ENCODE measurements at regions not wholly inside any gene's neighbourhood (a gene's known extent, or its start where the extent isn't known, plus 50 kb on each side); places are given as distances from the start of the nearest gene placed in this dataset.

GRCh38 chr22:22786301-22787115, 101.1 kb upstream of the IGLL5 start:
- Histone ChIP-seq H3K4me1 (no peaks in the 10 kb centered on the region), H3K9me3 (no peaks in the 10 kb centered on the region), H3K27me3 (peaks cover 34% of the 10 kb centered on the region), H3K36me3 (no peaks in the 10 kb centered on the region), H3K4me3 (ENCODE audit: low read depth, low read length) (no peak overlapping the region)
- DNase-seq: no peak
- TF ChIP-seq CTCF (IDR thresholded peaks at IDR 0.05; ENCODE audit: low read depth, low read length): no peak

GRCh38 chr22:22787151-22787550, 100.5 kb upstream of the IGLL5 start:
- DNase-seq: no peak
- H3K4me1 ChIP-seq: no peaks in the 10 kb centered on the region
- no peaks in the 10 kb centered on the region for H3K36me3 ChIP-seq
- no peak for TF ChIP-seq CTCF (IDR thresholded peaks at IDR 0.05; ENCODE audit: low read depth, low read length)
- H3K9me3 ChIP-seq: no peaks in the 10 kb centered on the region
- H3K27me3 ChIP-seq: peaks cover 34% of the 10 kb centered on the region
- H3K4me3 ChIP-seq (ENCODE audit: low read depth, low read length): no peak overlapping the region

GRCh38 chr22:22787786-22788459, 99.7 kb upstream of the IGLL5 start:
- peaks cover 28% of the 10 kb centered on the region for H3K27me3 ChIP-seq
- DNase-seq: peak; percentile 69

GRCh38 chr22:22788460-22789037, 99.1 kb upstream of the IGLL5 start:
- H3K36me3 ChIP-seq: no peaks in the 10 kb centered on the region
- no peak for DNase-seq
- no peak for TF ChIP-seq CTCF (IDR thresholded peaks at IDR 0.05; ENCODE audit: low read depth, low read length)
- H3K27me3 ChIP-seq: peaks cover 24% of the 10 kb centered on the region
- H3K4me3 ChIP-seq (ENCODE audit: low read depth, low read length): no peak overlapping the region
- H3K4me1 ChIP-seq: no peaks in the 10 kb centered on the region
- no peaks in the 10 kb centered on the region for H3K9me3 ChIP-seq

More at GRCh38 chr22:22787786-22788459, 99.7 kb upstream of the IGLL5 start:
- H3K4me1 ChIP-seq: no peaks in the 10 kb centered on the region
- peak; percentile 94 for TF ChIP-seq CTCF (IDR thresholded peaks at IDR 0.05; ENCODE audit: low read depth, low read length)
- no peaks in the 10 kb centered on the region for H3K9me3 ChIP-seq
- H3K4me3 ChIP-seq (ENCODE audit: low read depth, low read length): no peak overlapping the region
- no peaks in the 10 kb centered on the region for H3K36me3 ChIP-seq

GRCh38 chr22:22789233-22789921, 98.2 kb upstream of the IGLL5 start:
- DNase-seq: no peak
- Histone ChIP-seq H3K36me3 (no peaks in the 10 kb centered on the region), H3K9me3 (no peaks in the 10 kb centered on the region), H3K27me3 (peaks cover 16% of the 10 kb centered on the region), H3K4me3 (ENCODE audit: low read depth, low read length) (no peak overlapping the region), H3K4me1 (no peaks in the 10 kb centered on the region)
- no peak for TF ChIP-seq CTCF (IDR thresholded peaks at IDR 0.05; ENCODE audit: low read depth, low read length)
